ENCODE measurements at regions not wholly inside any gene's neighbourhood (a gene's known extent, or its start where the extent isn't known, plus 50 kb on each side); places are given as distances from the start of the nearest gene placed in this dataset.

- no peaks in the 10 kb centered on the region for H3K36me3 Mint-ChIP-seq
- Histone ChIP-seq H3K79me2 (ENCODE audit: insufficient read depth, low read length) (no peaks in the 10 kb centered on the region), H3K9me3 (replicated peaks in 1 of 2; ENCODE audit: control insufficient read depth in 1 of 2, insufficient read depth in 1 of 2, low read length in 2 of 2) (no peaks in the 10 kb centered on the region), H3K27me3 (ENCODE audit: control insufficient read depth in 2 of 2, insufficient read depth in 2 of 2, low read length in 2 of 2) (no peaks in the 10 kb centered on the region), H3K4me1 (ENCODE audit: control insufficient read depth in 1 of 2, insufficient read depth in 2 of 2, low read length in 2 of 2) (no peaks in the 10 kb centered on the region), H3K9ac (ENCODE audit: insufficient read depth, low read length, poor library complexity, severe bottlenecking) (no peak overlapping the region), H2AFZ (ENCODE audit: insufficient read depth, low read depth, low read length, poor library complexity, severe bottlenecking) (no peak overlapping the region), H3K36me3 (replicated peaks in 1 of 2; ENCODE audit: control insufficient read depth in 1 of 2, insufficient read depth in 2 of 2, low read length in 2 of 2) (no peaks in the 10 kb centered on the region), H3K27ac (ENCODE audit: low read depth in 1 of 2, low read length in 2 of 2) (no peak overlapping the region), H3K4me2 (replicated peaks; ENCODE audit: extremely low read depth, low read length, poor library complexity, severe bottlenecking) (no peak overlapping the region), H4K20me1 (ENCODE audit: insufficient read depth, low read length) (no peaks in the 10 kb centered on the region), H3K4me3 (replicated peaks in 1 of 3; ENCODE audit: low read depth in 2 of 3, low read length in 3 of 3) (no peak overlapping the region)
- H3K27ac Mint-ChIP-seq: no peak overlapping the region
- no peak for TF ChIP-seq CTCF (IDR thresholded peaks at IDR 0.05)
- H3K27me3 Mint-ChIP-seq (ENCODE audit: low read depth in 3 of 3): peaks cover 1 to 4% (median 1%) of the 10 kb centered on the region in 3 donors
- WGBS (ENCODE audit: insufficient coverage): no CpG with 5 or more reads among the region's 2 CpGs
- intact Hi-C loops (cut with micrococcal nuclease): no loop called here
- H3K4me1 Mint-ChIP-seq: peaks cover 9% of the 10 kb centered on the region
- no peak overlapping the region for H3K4me3 Mint-ChIP-seq
- no peak for DNase-seq
- H3K9me3 Mint-ChIP-seq: no peaks in the 10 kb centered on the region
Measured at GRCh38 chr1:212213784-212214183, 71.4 kb upstream of the PPP2R5A start.

- H3K4me3 Mint-ChIP-seq: no peak overlapping the region
- H3K9ac ChIP-seq (ENCODE audit: insufficient read depth, low read length, poor library complexity, severe bottlenecking): no peak overlapping the region
Measured at GRCh38 chr1:212214325-212214724, 70.9 kb upstream of the PPP2R5A start.

More at GRCh38 chr1:212214325-212214724, 70.9 kb upstream of the PPP2R5A start:
- Histone ChIP-seq H2AFZ (ENCODE audit: insufficient read depth, low read depth, low read length, poor library complexity, severe bottlenecking) (no peak overlapping the region), H3K27me3 (ENCODE audit: control insufficient read depth in 2 of 2, insufficient read depth in 2 of 2, low read length in 2 of 2) (no peaks in the 10 kb centered on the region), H3K36me3 (replicated peaks in 1 of 2; ENCODE audit: control insufficient read depth in 1 of 2, insufficient read depth in 2 of 2, low read length in 2 of 2) (no peaks in the 10 kb centered on the region), H3K79me2 (ENCODE audit: insufficient read depth, low read length) (no peaks in the 10 kb centered on the region), H3K4me1 (ENCODE audit: control insufficient read depth in 1 of 2, insufficient read depth in 2 of 2, low read length in 2 of 2) (no peaks in the 10 kb centered on the region), H3K4me2 (replicated peaks; ENCODE audit: extremely low read depth, low read length, poor library complexity, severe bottlenecking) (no peak overlapping the region), H3K4me3 (replicated peaks in 1 of 3; ENCODE audit: low read depth in 2 of 3, low read length in 3 of 3) (no peak overlapping the region), H3K9me3 (replicated peaks in 1 of 2; ENCODE audit: control insufficient read depth in 1 of 2, insufficient read depth in 1 of 2, low read length in 2 of 2) (no peaks in the 10 kb centered on the region), H4K20me1 (ENCODE audit: insufficient read depth, low read length) (no peaks in the 10 kb centered on the region), H3K27ac (ENCODE audit: low read depth in 1 of 2, low read length in 2 of 2) (no peak overlapping the region)
- DNase-seq: no peak
- intact Hi-C loops (cut with micrococcal nuclease): no loop called here
- TF ChIP-seq CTCF (IDR thresholded peaks at IDR 0.05): no peak
- Mint-ChIP-seq H3K27me3 (ENCODE audit: low read depth in 3 of 3) (peaks cover 1 to 4% (median 1%) of the 10 kb centered on the region in 3 donors), H3K36me3 (no peaks in the 10 kb centered on the region), H3K4me1 (peaks cover 12% of the 10 kb centered on the region), H3K9me3 (no peaks in the 10 kb centered on the region), H3K27ac (no peak overlapping the region)
- no CpG with 5 or more reads among the region's 1 CpG for WGBS (ENCODE audit: insufficient coverage)
